HG02763 (cell line): ENCODE measurements at regions not wholly inside any gene's neighbourhood (a gene's known extent, or its start where the extent isn't known, plus 50 kb on each side); places are given as distances from the start of the nearest gene placed in this dataset.
A peak's percentile ranks its signal among the peaks of the same experiment; 100 is the strongest.

Experiments used
- ATAC-seq: cut with Tn5 transposase; IDR thresholded peaks from one replicate; pipeline ENCODE4 v1.9.1; 2021; ENCODE audit warnings: mild to moderate bottlenecking, moderate library complexity; ENCODE audit not compliant: unreplicated experiment

DNA sequence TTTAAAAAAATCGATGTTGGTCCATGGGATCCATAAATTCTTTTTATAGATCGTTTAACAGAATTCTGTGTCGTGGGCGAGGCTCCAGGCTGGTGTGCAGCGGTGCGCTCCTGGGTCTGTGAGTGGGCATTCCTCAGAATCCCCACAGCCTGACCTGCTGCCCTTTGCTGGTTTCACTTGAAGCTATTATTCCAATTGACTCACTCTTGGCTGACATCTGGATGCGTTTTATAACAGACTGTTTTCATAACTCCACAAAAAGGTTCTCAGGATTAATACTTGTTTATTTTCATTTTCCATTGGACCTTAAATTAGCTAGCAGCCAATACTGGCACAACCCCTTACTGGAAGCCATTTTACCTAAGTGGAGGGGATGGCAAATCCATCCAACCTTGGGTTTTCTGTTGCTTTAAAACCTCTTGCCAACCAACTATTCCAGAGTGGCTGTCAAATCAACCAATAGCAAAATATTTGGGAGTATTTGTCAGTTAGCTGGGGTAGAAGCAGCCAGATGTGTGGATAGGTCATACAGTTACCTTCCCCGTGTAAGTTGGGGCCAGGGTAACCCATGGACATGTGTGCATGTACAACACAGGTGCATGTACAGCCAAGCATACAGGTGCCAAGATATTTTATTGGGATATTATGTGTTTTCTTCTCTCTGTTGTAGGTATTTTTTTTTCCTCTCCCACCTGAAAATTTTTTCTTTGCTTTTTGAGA is 160.7 kb upstream of the ZNF32 start:
- ATAC-seq: no peak

DNA sequence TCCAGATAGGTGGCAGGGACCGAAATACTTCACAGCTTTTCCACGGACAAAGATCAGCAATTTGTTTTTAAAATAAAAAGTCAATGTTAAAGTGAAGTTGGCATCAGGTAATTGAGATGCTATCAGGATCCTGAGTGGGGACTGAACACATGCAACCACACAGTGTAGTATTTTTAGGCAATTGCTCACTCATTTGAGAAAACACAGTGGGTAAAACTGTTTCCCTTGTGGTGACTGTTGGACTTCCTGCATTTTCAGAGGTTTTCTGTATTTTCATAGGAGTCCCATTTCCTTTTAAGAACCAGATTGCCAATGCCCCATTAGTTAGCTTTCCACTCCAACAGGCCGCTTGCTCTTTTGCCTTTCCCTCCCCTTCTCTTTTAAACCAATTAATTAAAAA is 159.5 kb upstream of the ZNF32 start:
- ATAC-seq: peak; percentile 81

DNA sequence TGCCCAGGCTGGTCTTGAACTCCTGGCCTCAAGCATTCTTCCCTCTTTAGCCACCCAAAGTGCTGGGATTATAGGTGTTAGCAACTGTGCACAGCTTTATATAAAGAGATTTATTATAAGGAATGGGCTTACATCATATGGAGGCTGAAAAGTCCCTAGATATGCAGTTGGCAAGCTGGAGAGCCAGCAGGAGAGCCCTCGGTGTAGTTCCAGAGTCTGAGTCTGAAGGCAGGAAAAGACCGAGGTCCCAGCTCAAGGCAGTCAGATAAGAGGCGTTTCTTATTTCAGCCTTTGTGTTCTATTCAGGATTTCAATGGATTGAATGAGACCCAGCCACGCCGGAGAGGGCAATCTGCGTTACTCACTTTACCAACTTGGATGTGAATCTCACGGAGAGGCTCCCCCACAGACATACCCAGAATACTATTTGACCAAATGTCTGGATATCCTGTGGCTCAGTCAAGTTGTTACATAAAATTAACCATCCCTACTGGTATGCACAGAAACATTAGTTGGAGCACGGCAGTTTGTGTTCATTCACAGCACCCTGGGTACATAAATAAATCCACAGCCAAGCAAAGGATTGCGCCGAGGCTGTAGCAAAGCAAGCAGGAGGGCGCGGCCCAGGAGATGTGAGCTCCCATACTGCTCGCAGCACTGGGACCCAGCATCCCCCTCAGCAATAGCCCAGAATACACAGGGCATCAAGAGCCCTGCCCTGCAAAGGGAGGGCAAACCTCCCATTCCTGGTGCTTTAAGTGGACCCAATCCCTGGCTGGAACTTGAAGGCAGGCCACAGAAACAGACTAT is 158.4 kb upstream of the ZNF32 start:
- ATAC-seq: no peak

- no peak for ATAC-seq
Observed at GRCh38 chr10:43803791-43804190, 155.1 kb upstream of the ZNF32 start.

GRCh38 chr10:43802988-43803696 is 154.5 kb upstream of the ZNF32 start:
- ATAC-seq: no peak

DNA sequence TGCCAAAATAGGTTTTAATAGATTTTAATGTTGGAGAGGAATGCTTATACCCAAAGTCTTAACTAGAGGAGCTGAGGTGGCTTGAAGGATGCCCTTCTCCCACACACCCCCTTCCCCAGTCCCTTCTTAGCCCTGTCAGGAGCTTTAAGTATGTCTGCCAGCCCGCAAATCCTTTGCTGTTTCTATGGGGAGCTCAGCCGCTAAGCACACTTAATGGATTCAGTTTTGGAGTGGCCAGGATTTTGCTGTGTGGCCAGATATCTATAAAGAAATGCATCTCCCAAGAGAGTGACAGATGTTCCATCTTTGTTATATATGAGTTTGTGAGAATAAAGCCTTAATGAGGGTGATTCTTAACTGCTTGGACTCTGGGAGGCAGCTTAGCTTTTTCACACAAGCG is 152.9 kb upstream of the ZNF32 start:
- ATAC-seq: no peak

DNA sequence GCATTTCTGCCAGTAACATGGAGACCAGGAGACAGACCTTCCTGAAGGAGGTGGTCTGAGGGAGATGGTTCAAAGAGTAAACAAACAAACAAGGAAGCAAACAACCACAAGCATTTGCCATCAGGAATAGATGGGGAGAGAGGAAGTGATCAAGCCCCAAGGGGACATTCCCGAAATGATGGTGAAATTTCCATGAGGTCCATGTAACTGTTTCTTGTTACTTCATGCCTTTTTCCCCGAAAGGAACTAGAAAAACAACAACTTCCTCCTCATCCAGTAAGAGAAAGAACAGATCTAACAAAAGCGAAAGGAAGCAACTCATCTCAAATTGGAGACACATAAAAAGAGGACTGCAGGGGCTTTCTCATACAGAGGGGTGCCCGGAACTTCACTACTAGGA is 152.5 kb upstream of the ZNF32 start:
- ATAC-seq: no peak

DNA sequence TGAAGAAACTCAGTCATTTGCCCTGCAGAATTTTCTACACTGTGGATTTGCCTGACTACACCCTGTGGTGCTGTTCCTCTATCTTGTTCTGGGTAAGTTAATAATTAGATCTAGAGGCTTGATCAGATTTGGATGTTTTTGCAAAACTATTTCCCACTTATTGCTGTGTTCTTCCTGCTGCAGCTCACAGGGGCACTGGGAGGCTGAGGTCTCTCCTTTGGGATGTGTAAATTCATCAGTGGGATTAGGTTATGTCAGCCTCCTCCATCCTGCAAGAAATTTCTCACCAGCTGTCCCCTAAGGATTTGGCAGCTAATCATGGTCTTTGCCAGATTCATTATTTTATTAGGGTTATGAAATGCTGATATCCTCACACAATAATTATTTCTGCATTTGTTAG is 148.1 kb upstream of the ZNF32 start:
- no peak for ATAC-seq

- no peak for ATAC-seq
Observed at GRCh38 chr10:43795639-43796038, 147.0 kb upstream of the ZNF32 start.

GRCh38 chr10:43795093-43795492 is 146.4 kb upstream of the ZNF32 start:
- no peak for ATAC-seq

DNA sequence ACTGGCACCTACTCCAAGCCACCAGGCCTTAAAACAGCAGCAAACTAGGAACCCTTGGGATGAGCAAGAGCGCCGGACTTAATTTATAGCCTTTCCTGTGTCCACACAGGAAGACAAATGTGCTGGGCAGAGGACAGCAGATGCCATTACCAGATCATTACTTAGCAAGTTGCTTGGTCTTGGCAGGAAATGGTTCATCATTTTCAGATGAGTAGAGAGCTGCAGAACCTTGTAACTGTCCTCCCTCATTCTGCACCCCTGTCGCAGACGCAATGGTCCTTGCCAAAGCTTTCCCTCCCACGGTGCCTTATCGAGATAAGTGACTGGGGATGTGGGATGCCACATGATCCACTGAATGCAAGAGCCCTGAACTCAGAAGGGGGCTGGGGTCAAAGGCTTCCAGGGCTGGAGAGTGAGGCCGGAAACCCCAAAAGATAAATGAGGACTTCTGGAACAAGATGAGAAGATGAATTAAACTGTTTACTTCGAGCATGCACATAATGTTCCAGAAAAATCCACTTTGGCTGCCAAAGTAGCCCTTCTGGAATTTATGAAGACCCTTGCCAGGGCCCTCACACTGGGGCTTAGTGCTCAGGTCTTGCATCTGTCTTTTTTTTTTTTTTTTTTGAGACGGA is 145.6 kb upstream of the ZNF32 start:
- no peak for ATAC-seq

GRCh38 chr10:43793704-43794103 is 145.0 kb upstream of the ZNF32 start:
- ATAC-seq: no peak

GRCh38 chr10:43790147-43790546 is 141.5 kb upstream of the ZNF32 start:
- no peak for ATAC-seq

GRCh38 chr10:43785252-43785651 is 136.6 kb upstream of the ZNF32 start:
- ATAC-seq: no peak

GRCh38 chr10:43782814-43783213 is 134.1 kb upstream of the ZNF32 start:
- no peak for ATAC-seq

GRCh38 chr10:43781480-43782361 is 133.0 kb upstream of the ZNF32 start:
- ATAC-seq: no peak

DNA sequence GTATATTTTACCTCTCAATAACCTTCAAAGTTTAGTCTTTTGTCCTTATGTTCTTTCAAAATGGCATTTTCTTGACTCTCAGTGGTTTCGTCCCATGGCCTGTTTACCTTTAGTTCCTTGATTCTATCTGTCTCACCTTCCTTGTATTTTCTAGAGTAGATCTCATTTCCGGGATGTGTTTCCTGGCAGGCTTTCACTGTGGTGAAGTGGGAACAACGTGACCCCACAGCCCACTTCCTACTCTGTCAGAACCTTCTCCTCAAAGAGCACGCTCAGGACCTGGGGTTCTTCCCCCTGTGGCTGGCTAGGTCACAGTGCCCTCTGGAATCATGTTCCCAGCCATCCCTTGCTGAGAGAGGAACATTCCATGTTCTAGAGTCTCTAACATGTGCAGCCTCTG is 129.9 kb upstream of the ZNF32 start:
- no peak for ATAC-seq

GRCh38 chr10:43775384-43775783 is 126.7 kb upstream of the ZNF32 start:
- no peak for ATAC-seq

DNA sequence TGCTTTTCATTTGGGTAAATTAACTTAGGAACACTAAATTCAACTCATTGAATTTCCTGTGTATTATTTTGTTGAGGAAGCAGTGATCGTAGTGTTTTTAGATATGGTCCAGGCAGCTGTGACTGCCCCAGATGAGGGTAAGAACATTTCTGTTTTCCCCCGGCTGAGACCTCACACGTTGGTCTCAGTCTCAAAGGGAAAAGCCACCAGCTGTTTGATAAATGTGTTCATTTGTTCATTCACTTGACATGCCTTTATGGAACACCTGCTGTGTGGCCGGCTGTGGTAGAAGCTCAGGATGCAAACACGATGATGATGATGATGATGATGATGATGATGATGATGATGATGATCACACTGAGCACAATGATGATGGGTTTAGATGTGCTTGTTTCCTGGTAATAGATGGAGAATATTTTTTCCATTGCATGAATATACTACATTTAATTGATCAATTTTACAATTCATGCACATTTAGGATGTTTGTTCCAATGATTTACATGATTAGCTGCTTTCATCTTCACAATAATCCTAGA is 125.6 kb upstream of the ZNF32 start:
- no peak for ATAC-seq

DNA sequence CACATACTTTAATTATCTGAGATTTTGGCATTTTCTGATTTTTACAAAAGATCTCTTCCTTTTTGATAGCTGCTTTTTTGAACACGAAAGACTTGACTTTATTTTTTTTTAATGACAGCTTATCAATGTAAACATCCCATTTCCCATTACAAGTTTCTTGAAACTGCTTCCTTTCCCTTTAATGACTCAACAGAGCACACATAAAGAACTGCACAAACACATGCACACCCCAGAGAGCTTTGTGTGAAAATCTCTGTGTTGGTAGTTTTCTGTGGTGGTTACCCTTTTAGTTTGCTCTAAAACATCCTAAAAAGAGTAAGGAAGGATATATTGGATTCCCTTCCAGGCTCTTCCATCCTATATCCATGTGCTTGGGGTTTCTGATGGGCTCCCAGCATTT is 125.1 kb upstream of the ZNF32 start:
- no peak for ATAC-seq
